ENCODE measurements at regions not wholly inside any gene's neighbourhood (a gene's known extent, or its start where the extent isn't known, plus 50 kb on each side); places are given as distances from the start of the nearest gene placed in this dataset.

GRCh38 chr13:67951431-67951830 lies 721.3 kb upstream of the PCDH9 start:
- TF ChIP-seq POLR2A (IDR thresholded peaks at IDR 0.05) (no peak), CTCF (IDR thresholded peaks at IDR 0.05 in 8 of 11, conservative IDR thresholded peaks at IDR 0.05 in 3 of 11) (no peak), POLR2AphosphoS5 (IDR thresholded peaks at IDR 0.05) (no peak)

Data from spleen (tissue), 7 donors.